Right atrium auricular region (tissue), 2 donors: ENCODE measurements at regions not wholly inside any gene's neighbourhood (a gene's known extent, or its start where the extent isn't known, plus 50 kb on each side); places are given as distances from the start of the nearest gene placed in this dataset.
A peak's percentile ranks its signal among the peaks of the same experiment; 100 is the strongest.

Experiments used
- DNase-seq: peaks from one replicate; pipeline ENCODE4 v3.0.0-alpha.2; 2019; ENCODE audit warnings: low spot score
- H3K27ac ChIP-seq, 2 donors: fragments of 200-600 bp; sonication (generic); 1 replicate in 1 of 2; 2 replicates in 1 of 2; pipeline ENCODE4 v1.5.1; 2016 to 2019
- H3K27me3 ChIP-seq, 2 donors: fragments of 200-600 bp; sonication (generic); one replicate each; pipeline versions ENCODE4 v1.5.1 to v1.6.0; 2017 to 2019
- H3K36me3 ChIP-seq: fragments of 200-600 bp; sonication (generic); one replicate; pipeline ENCODE4 v1.5.1; 2016
- H3K4me1 ChIP-seq, 2 donors: fragments of 200-600 bp; sonication (generic); one replicate each; pipeline versions ENCODE4 v1.5.1 to v1.6.0; 2017 to 2019
- H3K4me3 ChIP-seq, 2 donors: fragments of 200-600 bp; sonication (generic); 1 replicate in 1 of 2; 2 replicates in 1 of 2; pipeline ENCODE4 v1.5.1; 2017 to 2019; ENCODE audit warnings: mild to moderate bottlenecking in 1 of 2, moderate library complexity in 1 of 2
- H3K9me3 ChIP-seq, 2 donors: fragments of 200-600 bp; sonication (generic); one replicate each; pipeline ENCODE4 v1.5.1; 2019
- CTCF ChIP-seq, 2 donors: fragments of 200-600 bp; sonication (generic); IDR thresholded peaks; one replicate each; pipeline ENCODE4 v1.5.1; 2019; ENCODE audit warnings: antibody characterized with exemption in 2 of 2

- Histone ChIP-seq H3K27me3 (no peaks in the 10 kb centered on the region), H3K4me1 (no peaks in the 10 kb centered on the region), H3K4me3 (no peak overlapping the region), H3K27ac (no peak overlapping the region), H3K36me3 (no peaks in the 10 kb centered on the region), H3K9me3 (no peaks in the 10 kb centered on the region)
- no peak for TF ChIP-seq CTCF (IDR thresholded peaks at IDR 0.05)
- DNase-seq, result no peak
These were observed 754.5 kb upstream of the ALCAM start for GRCh38 chr3:104612218-104612617.

GRCh38 chr3:104614564-104614963 lies 752.1 kb upstream of the ALCAM start:
- no peak overlapping the region for H3K27ac ChIP-seq

GRCh38 chr3:104628185-104628789 lies 738.4 kb upstream of the ALCAM start:
- Histone ChIP-seq H3K4me3 (no peak overlapping the region), H3K27ac (no peak overlapping the region), H3K4me1 (no peaks in the 10 kb centered on the region), H3K27me3 (no peaks in the 10 kb centered on the region), H3K36me3 (no peaks in the 10 kb centered on the region), H3K9me3 (no peaks in the 10 kb centered on the region)
- peak in 1 of 2 donors; percentile 56 for TF ChIP-seq CTCF (IDR thresholded peaks at IDR 0.05)
- no peak for DNase-seq

More at GRCh38 chr3:104614564-104614963, 752.1 kb upstream of the ALCAM start:
- H3K36me3 ChIP-seq, result no peaks in the 10 kb centered on the region
- H3K27me3 ChIP-seq, result no peaks in the 10 kb centered on the region
- H3K4me3 ChIP-seq, result no peak overlapping the region
- no peak for TF ChIP-seq CTCF (IDR thresholded peaks at IDR 0.05)
- H3K4me1 ChIP-seq, result no peaks in the 10 kb centered on the region
- H3K9me3 ChIP-seq, result no peaks in the 10 kb centered on the region
- no peak for DNase-seq

GRCh38 chr3:104629038-104629437 lies 737.7 kb upstream of the ALCAM start:
- TF ChIP-seq CTCF (IDR thresholded peaks at IDR 0.05), result no peak
- H3K36me3 ChIP-seq, result no peaks in the 10 kb centered on the region
- H3K4me1 ChIP-seq, result no peaks in the 10 kb centered on the region
- no peaks in the 10 kb centered on the region for H3K27me3 ChIP-seq
- no peak overlapping the region for H3K27ac ChIP-seq
- H3K4me3 ChIP-seq, result no peak overlapping the region
- DNase-seq, result no peak
- H3K9me3 ChIP-seq, result no peaks in the 10 kb centered on the region

GRCh38 chr3:104631254-104631653 lies 735.5 kb upstream of the ALCAM start:
- H3K9me3 ChIP-seq, result no peaks in the 10 kb centered on the region
- no peak overlapping the region for H3K27ac ChIP-seq
- H3K4me1 ChIP-seq, result no peaks in the 10 kb centered on the region
- H3K4me3 ChIP-seq, result no peak overlapping the region
- no peak for TF ChIP-seq CTCF (IDR thresholded peaks at IDR 0.05)
- DNase-seq, result no peak
- H3K36me3 ChIP-seq, result no peaks in the 10 kb centered on the region
- H3K27me3 ChIP-seq, result no peaks in the 10 kb centered on the region

- H3K4me3 ChIP-seq, result no peak overlapping the region
- no peaks in the 10 kb centered on the region for H3K27me3 ChIP-seq
- no peak overlapping the region for H3K27ac ChIP-seq
- DNase-seq, result no peak
- no peak for TF ChIP-seq CTCF (IDR thresholded peaks at IDR 0.05)
- no peaks in the 10 kb centered on the region for H3K4me1 ChIP-seq
- H3K36me3 ChIP-seq, result no peaks in the 10 kb centered on the region
- no peaks in the 10 kb centered on the region for H3K9me3 ChIP-seq
These were observed 734.2 kb upstream of the ALCAM start for GRCh38 chr3:104632521-104632920.
